ENCODE measurements at regions not wholly inside any gene's neighbourhood (a gene's known extent, or its start where the extent isn't known, plus 50 kb on each side); places are given as distances from the start of the nearest gene placed in this dataset.

- TF ChIP-seq REST (IDR thresholded peaks at IDR 0.05; ENCODE audit: low read depth) (no peak), SRF (IDR thresholded peaks at IDR 0.05; ENCODE audit: low read depth) (no peak), FOSL1 (IDR thresholded peaks at IDR 0.05; ENCODE audit: low read depth) (no peak)
Observed at GRCh38 chr2:42893047-42893758, 100.8 kb upstream of the HAAO start (continued).

- H3K27ac ChIP-seq (ENCODE audit: low read depth, low read length): no peak overlapping the region
- RAD21 ChIA-PET (ENCODE audit: low non-redundant PET in 1 of 2, low total read pairs in 2 of 2, uncharacterized antibody in 2 of 2, unreplicated experiment in 2 of 2): no interaction called here
- H3K4me2 ChIP-seq (ENCODE audit: low read length): no peak overlapping the region
- no peaks in the 10 kb centered on the region for H3K9me2 ChIP-seq (ENCODE audit: insufficient read depth)
- intact Hi-C loops (cut with micrococcal nuclease): no loop called here
- no peaks in the 10 kb centered on the region for H4K20me1 ChIP-seq (ENCODE audit: insufficient read depth)
- H3K4me3 ChIP-seq (replicated peaks in 1 of 2; ENCODE audit: low read depth in 1 of 2, low read length in 2 of 2): no peak overlapping the region
- H3K36me3 ChIP-seq (ENCODE audit: control insufficient read depth in 1 of 2, insufficient read depth in 2 of 2, low read length in 2 of 2): no peaks in the 10 kb centered on the region
- CTCF ChIA-PET: no interaction called here
- H3K9ac ChIP-seq (ENCODE audit: low read length): no peak overlapping the region
- no peaks in the 10 kb centered on the region; a peak in 1 of 4 replicates for H3K9me3 ChIP-seq (ENCODE audit: control insufficient read depth in 1 of 2, insufficient read depth in 1 of 2, low read depth in 1 of 2, low read length in 2 of 2)
- no peaks in the 10 kb centered on the region for H3K79me2 ChIP-seq (ENCODE audit: insufficient read depth, low read length)
- no TSS peak for BruUV-seq (replicated peaks)
- H3K4me1 ChIP-seq (ENCODE audit: control insufficient read depth in 1 of 2, insufficient read depth in 2 of 2, low read length in 2 of 2): peaks cover 3 to 7% of the 10 kb centered on the region in 2 experiments; a peak in 3 of 4 replicates
- H3K27me3 ChIP-seq (ENCODE audit: insufficient read depth, low read length): no peaks in the 10 kb centered on the region
- TF ChIP-seq TCF7L2 (IDR thresholded peaks at IDR 0.05; ENCODE audit: borderline replicate concordance, extremely low read depth, insufficient read depth, insufficient read length) (no peak), CTCF (IDR thresholded peaks at IDR 0.05 in 2 of 3, conservative IDR thresholded peaks at IDR 0.05 in 1 of 3; ENCODE audit: borderline replicate concordance in 1 of 3, insufficient read depth in 1 of 3, low read depth in 2 of 3, low read length in 2 of 3) (no peak), ATF3 (IDR thresholded peaks at IDR 0.05) (no peak), ELF1 (IDR thresholded peaks at IDR 0.05; ENCODE audit: borderline replicate concordance, low read depth) (no peak), CBX3 (IDR thresholded peaks at IDR 0.05; ENCODE audit: low read depth) (no peak), EZH2 (IDR thresholded peaks at IDR 0.05) (no peak)
- ATAC-seq (no peak), DNase-seq (ENCODE audit: low read depth, low spot score) (no peak)
- POLR2A ChIA-PET: no interaction called here
- no peak overlapping the region for H2AFZ ChIP-seq (ENCODE audit: low read depth, low read length, poor library complexity, severe bottlenecking)
Observed at GRCh38 chr2:42890791-42891355, 98.5 kb upstream of the HAAO start.
